Endothelial cell of umbilical vein (primary cell): ENCODE measurements at regions not wholly inside any gene's neighbourhood (a gene's known extent, or its start where the extent isn't known, plus 50 kb on each side); places are given as distances from the start of the nearest gene placed in this dataset.

Experiments
- EZH2 ChIP-seq: IDR thresholded peaks from 2 replicates; pipeline ENCODE4 v1.6.1; 2012; ENCODE audit warnings: borderline replicate concordance, low read depth, mild to moderate bottlenecking, moderate library complexity, low read length, inconsistent platforms; ENCODE audit not compliant: severe bottlenecking
- GATA2 ChIP-seq: IDR thresholded peaks from 2 replicates; pipeline ENCODE4 v1.7.0; 2011; ENCODE audit warnings: low read depth, mild to moderate bottlenecking, moderate library complexity, mixed read lengths, low read length; ENCODE audit not compliant: insufficient read length, insufficient read depth
- JUN ChIP-seq: IDR thresholded peaks from 2 replicates; pipeline ENCODE4 v1.6.1; 2011; ENCODE audit warnings: borderline replicate concordance, low read depth; ENCODE audit not compliant: insufficient read length, insufficient read depth
- MAX ChIP-seq: IDR thresholded peaks from 2 replicates; pipeline ENCODE4 v1.6.1; 2011; ENCODE audit not compliant: insufficient read depth, insufficient read length
- MYC ChIP-seq: IDR thresholded peaks from one replicate; pipeline ENCODE4 v1.6.1; 2011; ENCODE audit warnings: mild to moderate bottlenecking, low read depth, low read length
- POLR2A ChIP-seq: IDR thresholded peaks from 2 replicates; pipeline ENCODE4 v1.6.1; 2012; ENCODE audit warnings: low read depth, mild to moderate bottlenecking, control low read depth, low read length
- POLR2AphosphoS5 ChIP-seq: IDR thresholded peaks from 2 replicates; pipeline ENCODE4 v1.6.1; 2012; ENCODE audit warnings: low read depth, mild to moderate bottlenecking, control low read depth, low read length, moderate library complexity; ENCODE audit not compliant: insufficient read depth
- TF ChIP-seq, protein P1 (sequence below), 2 donors: IDR thresholded peaks; 1 replicate in 1 of 2; 2 replicates in 1 of 2; pipeline ENCODE4 v1.5.1; 2011; ENCODE audit warnings: low read length in 2 of 2, mild to moderate bottlenecking in 2 of 2, moderate library complexity in 2 of 2, control low read depth in 1 of 2, inconsistent platforms in 1 of 2, low read depth in 1 of 2; ENCODE audit not compliant: insufficient read depth in 1 of 2; ENCODE audit errors: extremely low read depth in 1 of 2

GRCh38 chr1:184194236-184194635 lies 142.7 kb downstream of the TSEN15 start:
- TF ChIP-seq, protein P1, sequence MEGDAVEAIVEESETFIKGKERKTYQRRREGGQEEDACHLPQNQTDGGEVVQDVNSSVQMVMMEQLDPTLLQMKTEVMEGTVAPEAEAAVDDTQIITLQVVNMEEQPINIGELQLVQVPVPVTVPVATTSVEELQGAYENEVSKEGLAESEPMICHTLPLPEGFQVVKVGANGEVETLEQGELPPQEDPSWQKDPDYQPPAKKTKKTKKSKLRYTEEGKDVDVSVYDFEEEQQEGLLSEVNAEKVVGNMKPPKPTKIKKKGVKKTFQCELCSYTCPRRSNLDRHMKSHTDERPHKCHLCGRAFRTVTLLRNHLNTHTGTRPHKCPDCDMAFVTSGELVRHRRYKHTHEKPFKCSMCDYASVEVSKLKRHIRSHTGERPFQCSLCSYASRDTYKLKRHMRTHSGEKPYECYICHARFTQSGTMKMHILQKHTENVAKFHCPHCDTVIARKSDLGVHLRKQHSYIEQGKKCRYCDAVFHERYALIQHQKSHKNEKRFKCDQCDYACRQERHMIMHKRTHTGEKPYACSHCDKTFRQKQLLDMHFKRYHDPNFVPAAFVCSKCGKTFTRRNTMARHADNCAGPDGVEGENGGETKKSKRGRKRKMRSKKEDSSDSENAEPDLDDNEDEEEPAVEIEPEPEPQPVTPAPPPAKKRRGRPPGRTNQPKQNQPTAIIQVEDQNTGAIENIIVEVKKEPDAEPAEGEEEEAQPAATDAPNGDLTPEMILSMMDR (IDR thresholded peaks at IDR 0.05; ENCODE audit: extremely low read depth in 1 of 2, insufficient read depth in 1 of 2, low read depth in 1 of 2, low read length in 2 of 2) = no peak
- TF ChIP-seq POLR2A (no peak), GATA2 (no peak), POLR2AphosphoS5 (no peak), EZH2 (no peak), MAX (no peak), JUN (no peak), MYC (no peak)
